Cardiac fibroblast (primary cell): ENCODE measurements at regions not wholly inside any gene's neighbourhood (a gene's known extent, or its start where the extent isn't known, plus 50 kb on each side); places are given as distances from the start of the nearest gene placed in this dataset.

Experiments used
- DNase-seq, 2 donors: peaks; one replicate each; pipeline versions ENCODE4 v3.0.0 to v3.0.0-alpha.2; 2010; ENCODE audit warnings: low read depth in 2 of 2
- H3K4me3 ChIP-seq, 2 donors: replicated peaks in 1 of 2; 1 replicate in 1 of 2; 2 replicates in 1 of 2; pipeline ENCODE4 v1.5.1; 2011; ENCODE audit warnings: low read depth in 2 of 2, low read length in 2 of 2, mild to moderate bottlenecking in 2 of 2, moderate library complexity in 1 of 2
- TF ChIP-seq, protein P1 (sequence below): IDR thresholded peaks from one replicate; pipeline ENCODE4 v1.5.1; 2011; ENCODE audit warnings: low read depth, mild to moderate bottlenecking, low read length, inconsistent platforms

DNA sequence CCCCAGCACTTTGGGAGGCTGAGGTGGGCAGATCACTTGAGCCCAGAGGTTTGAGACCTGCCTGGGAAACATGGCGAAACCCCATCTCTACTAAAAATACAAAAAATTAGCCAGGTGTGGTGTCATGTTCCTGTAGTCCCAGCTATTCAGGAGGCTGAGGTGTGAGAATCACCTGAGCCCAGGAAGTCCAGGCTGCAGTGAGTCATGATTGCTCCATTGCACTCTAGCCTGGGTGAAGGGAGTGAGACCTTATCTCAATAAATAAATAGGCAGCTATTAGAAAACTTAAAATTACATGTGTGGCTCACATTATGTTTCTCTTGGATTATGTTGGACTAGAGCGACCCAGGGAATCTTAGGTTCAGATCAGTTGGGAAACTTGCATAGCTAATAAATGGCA, 69.7 kb downstream of the RPLP1 start:
- no peak for DNase-seq
- TF ChIP-seq, protein P1, sequence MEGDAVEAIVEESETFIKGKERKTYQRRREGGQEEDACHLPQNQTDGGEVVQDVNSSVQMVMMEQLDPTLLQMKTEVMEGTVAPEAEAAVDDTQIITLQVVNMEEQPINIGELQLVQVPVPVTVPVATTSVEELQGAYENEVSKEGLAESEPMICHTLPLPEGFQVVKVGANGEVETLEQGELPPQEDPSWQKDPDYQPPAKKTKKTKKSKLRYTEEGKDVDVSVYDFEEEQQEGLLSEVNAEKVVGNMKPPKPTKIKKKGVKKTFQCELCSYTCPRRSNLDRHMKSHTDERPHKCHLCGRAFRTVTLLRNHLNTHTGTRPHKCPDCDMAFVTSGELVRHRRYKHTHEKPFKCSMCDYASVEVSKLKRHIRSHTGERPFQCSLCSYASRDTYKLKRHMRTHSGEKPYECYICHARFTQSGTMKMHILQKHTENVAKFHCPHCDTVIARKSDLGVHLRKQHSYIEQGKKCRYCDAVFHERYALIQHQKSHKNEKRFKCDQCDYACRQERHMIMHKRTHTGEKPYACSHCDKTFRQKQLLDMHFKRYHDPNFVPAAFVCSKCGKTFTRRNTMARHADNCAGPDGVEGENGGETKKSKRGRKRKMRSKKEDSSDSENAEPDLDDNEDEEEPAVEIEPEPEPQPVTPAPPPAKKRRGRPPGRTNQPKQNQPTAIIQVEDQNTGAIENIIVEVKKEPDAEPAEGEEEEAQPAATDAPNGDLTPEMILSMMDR: no peak
- no peak overlapping the region for H3K4me3 ChIP-seq

DNA sequence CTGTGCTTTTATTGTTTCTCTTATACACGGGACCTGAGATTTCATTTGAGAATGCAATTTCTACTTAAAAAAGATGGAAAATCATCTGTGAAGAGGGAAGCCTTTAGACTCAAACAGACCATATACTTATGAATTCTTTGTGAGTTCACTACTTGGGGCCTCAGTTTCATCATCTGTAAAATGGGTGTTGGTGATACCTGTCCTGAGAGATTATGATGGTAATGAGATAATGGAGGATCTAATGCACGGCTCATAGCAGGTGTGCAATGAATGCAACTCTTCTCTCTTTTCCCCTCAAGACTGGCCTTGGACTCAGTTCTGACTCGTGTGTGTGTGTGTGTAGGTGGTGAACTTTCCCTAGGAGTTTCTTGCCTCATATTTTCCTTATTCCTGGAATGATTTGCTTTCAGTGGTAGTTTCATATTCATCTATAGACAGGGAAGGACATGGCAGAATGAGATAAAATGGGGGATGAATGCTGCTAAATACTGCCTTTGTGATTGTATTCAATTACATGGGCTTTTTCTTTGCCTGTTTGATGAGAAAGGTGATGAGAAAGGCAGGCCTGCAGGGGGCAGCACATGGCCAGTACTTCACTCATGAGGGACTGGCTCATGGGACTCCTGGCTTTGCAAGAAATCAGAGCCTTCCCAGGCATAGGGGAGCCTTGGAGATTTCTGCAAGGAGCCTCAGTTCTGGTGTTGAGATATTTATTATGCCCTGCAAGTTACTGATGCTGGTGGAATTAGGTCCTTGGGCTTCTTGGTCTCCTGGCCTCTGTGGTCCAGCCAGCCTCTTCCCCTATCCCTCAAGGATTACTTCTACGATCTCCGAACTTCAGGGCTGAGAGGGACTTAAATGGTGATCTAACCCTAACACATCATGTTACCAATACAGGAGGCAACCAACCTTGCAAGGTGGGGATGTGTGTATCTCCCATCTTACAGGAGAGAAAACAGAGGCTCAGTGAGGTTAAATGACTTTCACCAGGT, 70.7 kb downstream of the RPLP1 start:
- TF ChIP-seq, protein P1: peak; percentile 73
- peak; percentile 80 to 87 for DNase-seq
- no peak overlapping the region for H3K4me3 ChIP-seq

DNA sequence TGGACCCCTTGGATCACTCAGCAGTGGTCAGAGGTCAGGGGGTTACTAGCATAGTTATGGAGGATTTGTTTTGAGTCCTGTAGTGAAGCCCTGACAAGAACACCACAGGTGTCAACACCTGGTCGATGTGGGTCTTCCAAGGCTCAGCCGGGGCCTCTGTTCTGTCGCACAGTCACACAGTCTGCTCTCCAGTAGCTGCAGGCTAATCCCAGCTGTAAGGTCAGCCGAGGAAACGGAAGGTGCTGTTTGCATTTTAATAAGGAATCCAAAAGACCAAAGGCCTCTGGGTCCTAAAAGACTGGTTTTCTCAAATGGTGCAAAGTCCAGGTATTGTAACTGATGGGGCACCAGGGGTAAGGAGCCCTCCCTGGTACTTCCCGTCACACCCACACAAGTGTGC, 71.7 kb downstream of the RPLP1 start:
- DNase-seq: no peak
- TF ChIP-seq, protein P1: no peak

DNA sequence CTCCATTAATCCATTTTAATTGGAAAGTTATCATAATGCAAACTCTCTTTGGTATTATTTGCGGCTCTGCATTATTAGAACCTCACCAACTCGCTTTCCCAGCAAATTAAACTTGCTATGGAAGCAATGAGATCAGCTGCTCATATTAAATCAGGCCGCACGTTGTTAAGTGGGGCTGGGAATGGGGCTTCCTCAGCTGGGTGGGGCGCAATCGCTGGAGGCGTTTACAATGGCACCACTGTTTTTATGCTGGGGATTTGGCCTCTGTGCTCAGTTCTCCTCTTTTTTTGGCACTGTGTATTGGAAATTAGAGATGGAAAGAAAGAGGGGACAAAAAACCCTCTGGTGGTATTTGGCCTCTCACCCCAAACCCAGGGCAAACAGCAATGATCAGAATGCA, 72.2 kb downstream of the RPLP1 start:
- DNase-seq: no peak
- TF ChIP-seq, protein P1: no peak
- no peak overlapping the region for H3K4me3 ChIP-seq

More for the DNA sequence above, 71.7 kb downstream of the RPLP1 start:
- no peak overlapping the region for H3K4me3 ChIP-seq

DNA sequence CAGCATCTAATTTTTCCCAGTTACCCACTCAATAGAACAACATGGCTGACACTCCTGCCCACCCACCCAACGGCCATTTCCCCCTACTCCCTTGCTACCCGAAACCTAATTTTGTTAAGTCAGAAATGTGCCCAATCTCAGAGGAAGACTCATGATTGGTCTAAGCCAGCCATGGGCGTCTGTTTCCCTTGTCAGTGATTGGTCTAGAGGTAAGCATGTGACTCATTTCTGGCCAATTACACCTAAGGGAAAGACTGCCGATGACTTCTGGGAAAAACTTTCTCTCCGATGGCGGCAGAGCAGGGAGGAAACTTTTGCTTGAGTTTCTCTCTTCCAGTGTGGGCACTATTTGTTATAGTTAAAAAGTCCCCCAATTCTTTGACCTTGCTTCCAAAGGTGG, 72.9 kb downstream of the RPLP1 start:
- TF ChIP-seq, protein P1: no peak
- no peak overlapping the region for H3K4me3 ChIP-seq
- no peak for DNase-seq

DNA sequence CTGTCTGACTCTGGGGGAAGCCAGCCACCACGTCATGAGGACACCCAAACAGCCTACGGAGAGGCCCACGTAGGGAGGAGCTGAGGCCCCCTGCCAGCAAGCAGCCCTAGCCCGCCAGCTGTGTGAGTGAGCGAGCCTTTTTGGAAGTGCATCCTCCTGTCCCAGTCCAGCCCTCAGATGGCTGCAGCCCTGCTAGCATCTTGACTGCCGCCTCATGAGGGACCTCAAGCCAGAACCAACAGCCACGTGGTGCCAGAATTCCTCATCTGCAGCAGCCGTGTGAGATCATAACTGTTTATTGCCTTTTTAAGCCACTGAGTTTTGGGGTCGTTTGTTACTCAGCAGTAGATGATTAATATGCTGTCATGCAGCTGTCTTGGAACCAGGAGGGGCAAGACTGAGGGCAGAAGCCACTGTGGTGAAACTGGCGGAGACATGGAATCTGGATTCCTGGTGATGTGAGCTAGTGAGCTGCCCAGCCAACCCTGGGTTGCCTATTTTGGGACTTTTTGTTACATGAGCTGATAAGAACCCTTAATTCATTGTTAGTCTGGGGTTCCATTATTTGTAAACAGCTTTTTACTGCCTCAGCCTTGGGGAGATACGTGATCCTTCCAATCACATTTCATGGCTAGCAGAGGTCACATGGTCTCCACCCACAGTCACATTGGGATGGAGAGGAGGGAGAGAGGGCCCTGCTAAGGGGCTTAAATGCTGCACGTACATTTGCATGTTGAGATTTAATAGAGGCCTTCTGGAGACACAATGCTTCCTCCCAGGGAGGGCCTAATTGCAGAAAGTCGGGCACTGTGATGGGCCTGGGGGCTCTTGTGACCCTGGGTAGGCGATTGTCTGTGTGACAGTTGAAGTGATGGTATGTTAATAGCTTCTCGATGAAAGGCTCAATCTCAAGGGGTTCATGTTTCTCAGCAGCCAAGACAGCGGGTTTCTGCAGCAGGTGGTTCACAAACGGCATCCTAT, 73.8 kb downstream of the RPLP1 start:
- no peak overlapping the region for H3K4me3 ChIP-seq
- TF ChIP-seq, protein P1: no peak
- no peak for DNase-seq
